ENCODE measurements at regions not wholly inside any gene's neighbourhood (a gene's known extent, or its start where the extent isn't known, plus 50 kb on each side); places are given as distances from the start of the nearest gene placed in this dataset.
"Not testable (repeated sequence)": the region's sequence is repeated elsewhere in the genome, so short reads cannot be mapped to it uniquely, and the experiment has no call there.

DNA sequence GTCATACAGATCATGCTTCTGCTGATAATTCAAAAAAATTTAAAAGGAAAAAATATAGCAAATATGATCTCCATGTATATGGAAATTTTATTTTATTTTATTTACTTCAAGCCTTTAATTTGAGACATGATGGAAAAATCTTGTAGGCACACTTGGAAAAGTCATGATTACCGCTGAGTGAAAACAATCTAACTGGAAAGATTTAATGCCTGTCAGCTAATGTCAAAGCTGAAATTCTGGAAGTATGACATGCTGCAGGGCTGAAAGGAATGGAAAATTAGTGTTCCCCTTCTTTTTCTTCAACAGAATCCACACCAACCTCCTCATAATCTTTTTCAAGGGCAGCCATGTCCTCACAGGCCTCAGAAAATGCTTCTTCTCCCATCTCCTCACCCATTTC lies 58.2 kb downstream of the RPRM start:
- no peaks in the 10 kb centered on the region for H3K4me1 Mint-ChIP-seq (ENCODE audit: low read depth)

DNA sequence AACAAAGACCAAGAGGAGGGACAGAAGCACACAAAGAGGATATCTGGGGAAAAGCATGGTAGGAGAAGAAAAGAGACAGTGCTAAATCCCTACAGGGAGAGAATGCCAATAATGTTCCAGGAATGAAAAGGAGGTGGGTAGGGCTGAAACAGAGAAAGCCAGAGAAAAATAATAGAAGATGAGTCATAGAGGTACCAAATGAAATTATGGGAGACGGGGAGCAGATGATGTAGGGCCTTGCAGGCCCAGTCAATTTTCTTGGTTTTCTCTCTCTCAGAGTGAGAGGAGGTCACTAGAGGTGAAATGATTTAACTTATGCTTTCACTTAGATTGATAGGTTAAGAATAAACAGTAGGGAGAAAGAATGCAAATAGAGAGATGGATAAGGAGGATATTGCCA lies 61.5 kb downstream of the RPRM start:
- H3K4me3 Mint-ChIP-seq = no peak overlapping the region
- H3K27ac Mint-ChIP-seq = no peak overlapping the region
- intact Hi-C loops (cut with micrococcal nuclease) = no loop called here
- H3K36me3 Mint-ChIP-seq (ENCODE audit: low read depth) = no peaks in the 10 kb centered on the region
- no peaks in the 10 kb centered on the region for H3K4me1 Mint-ChIP-seq (ENCODE audit: low read depth)
- H3K9me3 Mint-ChIP-seq = peaks cover 9% of the 10 kb centered on the region
- no peaks in the 10 kb centered on the region for H3K27me3 Mint-ChIP-seq

More for the DNA sequence above, 58.2 kb downstream of the RPRM start:
- Mint-ChIP-seq H3K4me3 (no peak overlapping the region), H3K36me3 (ENCODE audit: low read depth) (no peaks in the 10 kb centered on the region), H3K27ac (no peak overlapping the region), H3K9me3 (peaks cover 9% of the 10 kb centered on the region), H3K27me3 (no peaks in the 10 kb centered on the region)
- intact Hi-C loops (cut with micrococcal nuclease) = no loop called here

DNA sequence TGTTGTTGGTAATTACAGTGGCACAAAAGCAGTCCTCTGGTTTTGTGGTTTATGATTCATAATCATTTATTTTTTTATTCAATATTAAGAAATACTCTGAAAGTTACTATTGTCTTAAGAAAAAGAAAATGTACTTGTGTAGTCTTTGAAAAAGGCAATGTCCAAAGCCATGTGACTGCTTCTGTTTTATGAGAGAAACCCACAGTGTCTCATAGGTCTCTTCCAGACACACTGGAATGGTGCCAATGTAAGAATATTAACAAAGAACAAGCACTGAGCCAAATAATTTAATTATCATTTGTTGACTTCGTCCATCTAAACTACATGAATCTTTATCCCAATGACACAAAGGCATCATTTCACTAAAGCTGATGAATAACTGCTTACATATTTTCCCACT lies 62.5 kb downstream of the RPRM start:
- intact Hi-C loops (cut with micrococcal nuclease) = no loop called here
- H3K27ac Mint-ChIP-seq = no peak overlapping the region
- H3K27me3 Mint-ChIP-seq = no peaks in the 10 kb centered on the region
- H3K9me3 Mint-ChIP-seq = peaks cover 5% of the 10 kb centered on the region
- no peaks in the 10 kb centered on the region for H3K36me3 Mint-ChIP-seq (ENCODE audit: low read depth)
- H3K4me3 Mint-ChIP-seq = no peak overlapping the region
- no peaks in the 10 kb centered on the region for H3K4me1 Mint-ChIP-seq (ENCODE audit: low read depth)

DNA sequence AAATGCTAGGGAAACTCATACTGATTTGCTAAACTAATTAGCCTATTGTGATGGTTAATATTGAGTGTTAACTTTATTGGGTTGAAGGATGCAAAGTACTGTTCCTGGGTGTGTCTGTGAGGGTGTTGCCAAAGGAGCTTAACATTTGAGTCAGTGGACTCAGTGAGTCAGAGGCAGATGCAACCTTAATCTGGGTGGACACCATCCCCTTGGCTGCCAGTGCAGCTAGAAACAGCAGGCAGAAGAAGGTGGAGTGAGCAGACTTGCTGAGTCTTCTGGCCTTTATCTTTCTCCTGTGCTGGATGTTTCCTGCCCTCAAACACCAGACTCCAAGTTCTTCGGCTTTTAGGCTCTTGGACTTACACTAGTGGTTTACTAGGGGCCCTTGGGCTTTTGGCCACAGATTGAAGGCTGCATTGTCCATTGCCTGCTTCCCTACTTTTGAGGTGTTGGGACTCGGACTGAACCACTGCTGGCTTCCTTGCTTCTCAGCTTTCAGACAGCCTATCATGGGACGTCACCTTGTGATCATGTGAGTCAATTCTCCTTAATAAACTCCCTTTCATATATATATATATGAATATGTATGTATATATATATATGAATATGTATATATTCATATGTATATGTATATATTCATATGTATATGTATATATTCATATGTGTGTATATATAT lies 69.7 kb downstream of the RPRM start:
- intact Hi-C loops (cut with micrococcal nuclease) = no loop called here
- Mint-ChIP-seq H3K4me3 (no peak overlapping the region), H3K27me3 (no peaks in the 10 kb centered on the region), H3K9me3 (peaks cover 5% of the 10 kb centered on the region), H3K36me3 (ENCODE audit: low read depth) (no peaks in the 10 kb centered on the region), H3K27ac (no peak overlapping the region), H3K4me1 (ENCODE audit: low read depth) (no peaks in the 10 kb centered on the region)

DNA sequence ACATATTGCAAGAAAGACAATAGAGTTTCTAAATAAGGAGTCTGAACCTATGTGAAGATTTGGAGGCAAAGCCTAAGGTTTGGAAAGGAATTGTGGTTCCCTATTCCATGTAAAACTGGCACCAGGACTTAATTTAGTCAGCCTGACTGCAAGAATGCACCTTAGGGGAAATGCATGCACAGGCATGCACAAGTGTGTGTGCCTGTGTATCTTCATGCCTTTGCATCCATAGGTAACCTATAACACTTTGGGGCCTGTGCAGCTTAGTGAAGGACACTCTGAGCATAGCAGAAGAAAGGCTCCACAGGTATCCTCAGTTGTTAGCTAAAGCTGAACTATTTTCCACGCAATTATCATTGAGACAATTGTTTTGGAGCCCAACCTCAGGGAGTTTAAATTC lies 73.4 kb downstream of the RPRM start:
- intact Hi-C loops (cut with micrococcal nuclease) = no loop called here
- Mint-ChIP-seq H3K4me1 (ENCODE audit: low read depth) (no peaks in the 10 kb centered on the region), H3K27me3 (no peaks in the 10 kb centered on the region), H3K36me3 (ENCODE audit: low read depth) (no peaks in the 10 kb centered on the region), H3K4me3 (no peak overlapping the region), H3K9me3 (peaks cover 17% of the 10 kb centered on the region), H3K27ac (no peak overlapping the region)

DNA sequence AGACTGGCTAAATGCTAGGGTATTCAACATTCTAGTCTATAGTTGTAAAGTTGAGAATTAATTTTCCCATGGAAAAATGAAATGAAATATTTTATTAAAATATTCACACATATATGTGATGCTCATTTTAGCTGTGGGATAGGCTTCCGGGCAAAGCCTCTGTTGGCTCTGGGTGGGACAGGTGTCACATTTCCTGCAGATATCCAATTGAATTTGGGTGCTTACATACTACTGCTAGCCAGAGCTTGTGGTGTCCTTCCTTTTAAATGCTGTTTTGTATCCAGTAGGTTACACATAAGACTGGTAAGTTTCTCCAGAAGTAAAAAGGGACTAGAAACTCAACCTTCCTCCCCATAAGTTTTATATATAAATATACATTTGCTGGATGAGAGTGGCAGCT lies 73.8 kb downstream of the RPRM start:
- Mint-ChIP-seq H3K9me3 (peaks cover 17% of the 10 kb centered on the region), H3K27me3 (no peaks in the 10 kb centered on the region), H3K36me3 (ENCODE audit: low read depth) (no peaks in the 10 kb centered on the region), H3K4me1 (ENCODE audit: low read depth) (no peaks in the 10 kb centered on the region), H3K4me3 (no peak overlapping the region), H3K27ac (no peak overlapping the region)
- intact Hi-C loops (cut with micrococcal nuclease) = no loop called here

DNA sequence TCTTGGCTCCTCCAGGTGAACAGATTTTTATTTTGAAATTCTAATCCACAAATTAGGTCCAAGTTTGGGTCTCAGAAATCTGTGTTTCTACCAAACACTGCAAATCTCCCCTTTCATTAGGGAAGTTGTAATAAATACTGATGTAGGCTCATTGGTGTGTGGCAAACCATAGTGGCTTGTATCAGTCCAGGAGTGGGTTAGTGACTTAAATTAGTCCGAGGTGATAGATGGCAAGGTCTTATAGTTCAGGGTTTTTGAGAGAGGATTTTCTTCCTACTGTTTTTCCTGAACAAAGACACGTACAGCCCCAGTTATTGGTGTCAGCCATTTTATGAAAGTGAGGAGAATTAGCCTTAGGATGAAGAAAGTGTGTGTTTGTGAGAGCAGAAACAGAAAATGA lies 74.6 kb downstream of the RPRM start:
- no peaks in the 10 kb centered on the region for H3K4me1 Mint-ChIP-seq (ENCODE audit: low read depth)
- H3K9me3 Mint-ChIP-seq = peaks cover 17% of the 10 kb centered on the region
- no peak overlapping the region for H3K4me3 Mint-ChIP-seq
- intact Hi-C loops (cut with micrococcal nuclease) = no loop called here
- H3K27ac Mint-ChIP-seq = no peak overlapping the region
- H3K27me3 Mint-ChIP-seq = no peaks in the 10 kb centered on the region
- no peaks in the 10 kb centered on the region for H3K36me3 Mint-ChIP-seq (ENCODE audit: low read depth)

DNA sequence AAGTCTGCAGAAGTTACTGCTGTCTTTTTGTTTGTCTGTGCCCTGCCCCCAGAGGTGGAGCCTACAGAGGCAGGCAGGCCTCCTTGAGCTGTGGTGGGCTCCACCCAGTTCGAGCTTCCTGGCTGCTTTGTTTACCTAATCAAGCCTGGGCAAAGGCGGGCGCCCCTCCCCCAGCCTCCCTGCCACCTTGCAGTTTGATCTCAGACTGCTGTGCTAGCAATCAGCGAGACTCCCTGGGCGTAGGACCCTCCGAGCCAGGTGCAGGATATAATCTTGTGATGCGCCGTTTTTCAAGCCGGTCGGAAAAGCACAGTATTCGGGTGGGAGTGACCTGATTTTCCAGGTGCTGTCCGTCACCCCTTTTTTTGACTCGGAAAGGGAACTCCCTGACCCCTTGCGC lies 75.2 kb downstream of the RPRM start:
- H3K4me1 Mint-ChIP-seq (ENCODE audit: low read depth); intact Hi-C loops (cut with micrococcal nuclease); H3K27me3 Mint-ChIP-seq; H3K27ac Mint-ChIP-seq; H3K4me3 Mint-ChIP-seq; H3K36me3 Mint-ChIP-seq (ENCODE audit: low read depth): not testable (repeated sequence)
- peaks cover 17% of the 10 kb centered on the region for H3K9me3 Mint-ChIP-seq

DNA sequence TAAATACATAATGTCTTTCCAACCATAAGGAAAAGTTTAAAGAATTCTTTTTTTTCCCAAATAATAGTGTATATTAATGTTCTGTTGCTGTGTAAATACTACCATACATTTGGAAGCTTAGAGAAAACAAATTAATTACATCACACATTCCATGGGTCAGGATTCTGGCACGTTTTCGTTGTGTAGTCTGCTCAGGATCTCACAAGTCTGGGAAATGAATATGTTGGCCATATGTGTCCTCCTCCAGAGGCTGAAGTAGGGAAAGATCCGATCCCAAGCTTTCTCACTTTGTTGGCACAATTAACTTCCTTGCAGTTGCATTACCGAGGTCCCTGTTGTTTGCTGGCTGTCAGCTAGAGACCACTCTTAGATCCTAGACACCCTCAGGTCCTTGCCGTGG lies 83.9 kb downstream of the RPRM start:
- Mint-ChIP-seq H3K27me3 (no peaks in the 10 kb centered on the region), H3K27ac (no peak overlapping the region), H3K4me1 (ENCODE audit: low read depth) (no peaks in the 10 kb centered on the region), H3K4me3 (no peak overlapping the region), H3K9me3 (peaks cover 13% of the 10 kb centered on the region), H3K36me3 (ENCODE audit: low read depth) (no peaks in the 10 kb centered on the region)
- intact Hi-C loops (cut with micrococcal nuclease) = no loop called here

DNA sequence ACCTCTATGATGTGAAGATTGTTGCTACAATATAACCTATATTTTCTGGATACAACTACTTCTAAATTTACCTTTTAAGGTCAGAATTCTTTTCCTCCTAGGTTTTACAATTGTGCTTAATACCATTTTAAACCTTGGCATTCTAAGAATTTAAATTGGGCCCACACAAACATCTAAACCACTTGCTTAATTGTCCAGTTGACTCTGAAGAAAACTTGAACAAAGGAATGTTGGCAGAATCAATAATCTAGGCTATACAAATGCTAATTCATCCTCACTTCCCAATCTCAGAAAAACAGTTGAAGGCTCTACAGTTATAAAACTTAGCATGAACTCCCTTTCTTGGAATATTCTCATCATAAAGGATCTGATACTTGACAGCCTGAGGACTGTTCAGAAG lies 84.3 kb downstream of the RPRM start:
- H3K4me1 Mint-ChIP-seq (ENCODE audit: low read depth) = no peaks in the 10 kb centered on the region
- no peaks in the 10 kb centered on the region for H3K36me3 Mint-ChIP-seq (ENCODE audit: low read depth)
- H3K9me3 Mint-ChIP-seq = peaks cover 13% of the 10 kb centered on the region
- intact Hi-C loops (cut with micrococcal nuclease) = no loop called here
- no peak overlapping the region for H3K27ac Mint-ChIP-seq
- H3K27me3 Mint-ChIP-seq = no peaks in the 10 kb centered on the region
- H3K4me3 Mint-ChIP-seq = no peak overlapping the region

DNA sequence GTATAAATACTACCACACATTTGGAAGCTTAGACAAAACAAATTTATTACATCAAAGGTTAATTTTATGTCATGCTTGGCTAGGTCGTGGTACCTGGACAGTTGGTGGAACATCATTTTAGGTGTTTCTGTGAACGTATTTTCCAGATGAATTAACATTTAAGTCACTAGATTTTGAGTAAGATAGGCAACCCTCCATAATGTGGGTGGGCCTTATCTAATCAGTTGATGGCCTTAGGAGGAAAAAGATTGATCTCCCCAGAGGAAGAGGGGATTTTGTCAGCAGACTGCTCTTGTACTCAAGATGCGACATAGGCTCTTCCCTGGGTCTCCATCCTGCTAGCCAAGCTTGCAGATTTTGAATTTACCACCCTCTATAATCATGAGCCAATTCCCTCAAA lies 85.0 kb downstream of the RPRM start:
- intact Hi-C loops (cut with micrococcal nuclease) = no loop called here
- no peak overlapping the region for H3K4me3 Mint-ChIP-seq
- H3K9me3 Mint-ChIP-seq = peaks cover 13% of the 10 kb centered on the region
- H3K27ac Mint-ChIP-seq = no peak overlapping the region
- no peaks in the 10 kb centered on the region for H3K36me3 Mint-ChIP-seq (ENCODE audit: low read depth)
- no peaks in the 10 kb centered on the region for H3K27me3 Mint-ChIP-seq
- H3K4me1 Mint-ChIP-seq (ENCODE audit: low read depth) = no peaks in the 10 kb centered on the region

DNA sequence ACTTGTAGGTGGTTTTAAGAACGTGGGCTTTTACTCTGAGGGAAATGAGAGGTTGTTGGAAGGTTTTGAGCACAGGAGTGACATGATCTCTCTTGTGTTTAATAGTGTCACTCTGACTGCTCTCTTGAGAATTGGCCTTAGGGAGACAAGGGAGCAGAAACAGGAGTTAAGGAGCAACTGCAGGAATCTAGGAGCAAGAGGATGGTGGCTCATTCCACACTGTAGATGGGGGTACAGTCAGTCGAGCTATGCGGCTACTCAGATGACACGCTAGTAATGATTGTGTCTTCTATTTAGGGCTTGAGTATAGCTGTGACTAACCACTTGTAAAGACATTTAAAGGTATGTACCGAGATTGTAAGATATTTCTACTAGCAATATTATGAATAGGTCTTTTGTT lies 87.4 kb downstream of the RPRM start:
- Mint-ChIP-seq H3K4me3 (no peak overlapping the region), H3K36me3 (ENCODE audit: low read depth) (no peaks in the 10 kb centered on the region), H3K27me3 (no peaks in the 10 kb centered on the region), H3K9me3 (peaks cover 13% of the 10 kb centered on the region), H3K4me1 (ENCODE audit: low read depth) (no peaks in the 10 kb centered on the region), H3K27ac (no peak overlapping the region)
- intact Hi-C loops (cut with micrococcal nuclease) = no loop called here

DNA sequence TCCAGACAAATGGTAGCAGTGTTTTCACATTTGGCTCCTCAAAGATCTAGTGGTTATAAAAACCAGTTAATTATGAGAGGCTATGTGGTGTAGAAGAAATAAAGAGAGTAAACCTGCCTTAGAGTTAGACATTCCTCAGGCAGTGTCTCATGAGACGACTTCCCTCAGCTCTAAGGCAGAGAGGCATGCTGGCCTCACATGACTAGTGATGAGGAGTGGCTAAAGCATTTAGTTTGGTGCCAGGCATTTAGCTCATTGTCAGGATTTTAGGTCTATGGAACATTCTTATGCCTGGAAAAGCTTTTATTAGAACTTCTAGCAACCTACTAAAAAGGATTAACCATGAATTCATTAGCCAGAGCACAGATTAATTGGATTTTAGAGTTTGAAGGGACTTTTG lies 90.3 kb downstream of the RPRM start:
- Mint-ChIP-seq H3K4me3 (no peak overlapping the region), H3K27me3 (no peaks in the 10 kb centered on the region), H3K27ac (no peak overlapping the region), H3K9me3 (no peaks in the 10 kb centered on the region), H3K36me3 (ENCODE audit: low read depth) (no peaks in the 10 kb centered on the region), H3K4me1 (ENCODE audit: low read depth) (no peaks in the 10 kb centered on the region)
- intact Hi-C loops (cut with micrococcal nuclease) = no loop called here

DNA sequence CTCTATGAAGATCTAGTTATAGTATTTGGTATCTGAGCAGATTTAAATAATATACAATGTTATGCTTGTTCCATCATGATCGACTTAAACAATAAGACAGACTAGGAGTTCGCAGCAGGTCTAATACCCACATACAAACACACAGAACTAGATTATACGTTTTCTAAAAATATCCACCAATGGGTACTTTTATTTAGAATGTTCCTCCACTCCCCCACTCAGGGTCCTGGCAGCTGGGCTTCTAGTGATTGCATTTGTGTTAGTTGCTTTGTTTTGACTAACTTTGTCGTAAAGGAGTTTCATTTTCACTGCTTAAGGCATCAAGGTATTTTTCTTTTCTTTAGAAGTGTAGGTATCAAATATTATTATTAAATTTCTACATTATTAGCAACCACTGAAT lies 91.4 kb downstream of the RPRM start:
- Mint-ChIP-seq H3K9me3 (no peaks in the 10 kb centered on the region), H3K36me3 (ENCODE audit: low read depth) (no peaks in the 10 kb centered on the region), H3K27ac (no peak overlapping the region), H3K4me3 (no peak overlapping the region), H3K27me3 (no peaks in the 10 kb centered on the region), H3K4me1 (ENCODE audit: low read depth) (no peaks in the 10 kb centered on the region)
- intact Hi-C loops (cut with micrococcal nuclease) = no loop called here

DNA sequence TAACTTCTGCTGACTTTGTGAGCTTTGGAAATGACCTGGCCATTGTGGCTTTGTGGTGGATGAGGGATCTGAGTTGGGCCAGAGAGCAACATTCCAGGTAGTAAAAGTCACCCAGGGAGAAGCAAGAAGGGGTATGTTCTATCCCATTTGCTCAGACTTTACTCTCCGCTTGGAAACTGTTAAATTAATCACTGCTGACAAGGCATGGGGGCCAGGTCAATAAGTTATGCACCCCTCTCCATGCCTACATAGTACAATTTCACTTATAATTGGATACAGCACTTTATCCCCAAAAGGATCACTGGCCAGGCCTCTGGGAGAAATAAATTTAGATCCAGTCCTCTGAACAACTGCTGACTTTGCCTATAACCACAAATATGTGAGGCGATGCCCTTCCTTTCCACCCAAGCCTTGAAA lies 92.1 kb downstream of the RPRM start:
- H3K4me3 Mint-ChIP-seq = no peak overlapping the region
- no peaks in the 10 kb centered on the region for H3K27me3 Mint-ChIP-seq
- H3K36me3 Mint-ChIP-seq (ENCODE audit: low read depth) = no peaks in the 10 kb centered on the region

More for the DNA sequence above, 92.1 kb downstream of the RPRM start:
- H3K27ac Mint-ChIP-seq = no peak overlapping the region
- no peaks in the 10 kb centered on the region for H3K9me3 Mint-ChIP-seq
- H3K4me1 Mint-ChIP-seq (ENCODE audit: low read depth) = no peaks in the 10 kb centered on the region
- intact Hi-C loops (cut with micrococcal nuclease) = no loop called here

Data from dendritic cell treated with granulocyte-macrophage colony-stimulating factor and Interleukin-4, amounts not matched to agents 40 ng/mL and 50 ng/mL, for 4 days (primary cell).